Thymus (tissue), 11 donors: ENCODE measurements at regions not wholly inside any gene's neighbourhood (a gene's known extent, or its start where the extent isn't known, plus 50 kb on each side); places are given as distances from the start of the nearest gene placed in this dataset.

Source experiments
- DNase-seq, 9 donors: peaks; one replicate each; pipeline ENCODE4 v3.0.0-alpha.2; 2013; ENCODE audit warnings: low spot score in 9 of 9, low read depth in 6 of 9, missing footprints in 1 of 9
- H3K27ac ChIP-seq, 2 donors: one replicate each; pipeline ENCODE4 v1.5.1; 2013; ENCODE audit warnings: control low read depth in 1 of 2, low read depth in 1 of 2, low read length in 1 of 2, mild to moderate bottlenecking in 1 of 2, moderate library complexity in 1 of 2
- H3K27me3 ChIP-seq, 2 donors: one replicate each; pipeline ENCODE4 v1.5.1; 2013; ENCODE audit warnings: low read length in 1 of 2; ENCODE audit not compliant: control insufficient read depth in 2 of 2, insufficient read depth in 1 of 2
- H3K36me3 ChIP-seq, 2 donors: one replicate each; pipeline ENCODE4 v1.5.1; 2013; ENCODE audit warnings: low read length in 1 of 2, mild to moderate bottlenecking in 1 of 2, moderate library complexity in 1 of 2; ENCODE audit not compliant: control insufficient read depth in 2 of 2, insufficient read depth in 2 of 2
- H3K4me1 ChIP-seq, 2 donors: one replicate each; pipeline ENCODE4 v1.5.1; 2013; ENCODE audit warnings: low read length in 2 of 2; ENCODE audit not compliant: control insufficient read depth in 2 of 2, insufficient read depth in 2 of 2
- H3K4me3 ChIP-seq, 2 donors: one replicate each; pipeline ENCODE4 v1.5.1; 2013; ENCODE audit warnings: low read length in 2 of 2, control low read depth in 1 of 2, mild to moderate bottlenecking in 1 of 2
- H3K9me3 ChIP-seq, 2 donors: one replicate each; pipeline ENCODE4 v1.5.1; 2013; ENCODE audit warnings: low read length in 1 of 2, mild to moderate bottlenecking in 1 of 2; ENCODE audit not compliant: control insufficient read depth in 2 of 2, insufficient read depth in 1 of 2
- WGBS: extraction: QIAGEN DNeasy Blood & Tissue Kit; methylation state at CpG from one replicate; pipeline ENCODE4 v1.1.7; 2013; 5-methylcytosine and 5-hydroxymethylcytosine counted together
- donor health status: healthy.

GRCh38 chr20:40600441-40601219, 88.4 kb downstream of the MAFB start:
- no peak for DNase-seq
- no peak overlapping the region for H3K27ac ChIP-seq
- H3K4me1 ChIP-seq: no peaks in the 10 kb centered on the region
- no peaks in the 10 kb centered on the region for H3K36me3 ChIP-seq
- 83% methylated on average over 2 of the region's 2 CpGs for WGBS
- H3K9me3 ChIP-seq: no peaks in the 10 kb centered on the region
- H3K27me3 ChIP-seq: no peaks in the 10 kb centered on the region
- H3K4me3 ChIP-seq: no peak overlapping the region

- no peaks in the 10 kb centered on the region for H3K4me1 ChIP-seq
- H3K27me3 ChIP-seq: no peaks in the 10 kb centered on the region
- H3K36me3 ChIP-seq: no peaks in the 10 kb centered on the region
- no peak for DNase-seq
- 90% methylated on average over 3 of the region's 3 CpGs for WGBS
- no peaks in the 10 kb centered on the region for H3K9me3 ChIP-seq
- H3K4me3 ChIP-seq: no peak overlapping the region
- no peak overlapping the region for H3K27ac ChIP-seq
Measured at GRCh38 chr20:40599987-40600386, 89.0 kb downstream of the MAFB start.

DNA sequence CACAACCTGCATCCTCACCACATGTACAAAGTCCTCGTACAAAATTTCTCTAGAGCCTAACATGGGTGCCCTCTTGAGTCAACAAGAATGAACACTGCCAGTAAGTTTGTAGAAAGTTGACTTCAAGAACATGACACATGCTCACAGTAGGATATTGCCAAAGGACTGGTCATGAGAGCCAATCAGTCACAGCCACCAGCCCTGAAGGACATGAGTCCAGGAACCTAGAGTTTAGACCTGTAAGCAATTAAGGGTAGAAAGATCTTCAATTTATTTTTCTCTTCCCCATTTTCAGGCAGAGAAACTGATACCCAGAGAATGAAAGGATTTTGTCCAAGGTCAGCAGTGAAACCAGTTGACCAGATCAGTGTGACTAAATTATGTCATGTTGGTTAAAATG, 96.1 kb downstream of the MAFB start:
- no peaks in the 10 kb centered on the region for H3K36me3 ChIP-seq
- no peak for DNase-seq
- WGBS: 94% methylated on average over 1 of the region's 1 CpG

DNA sequence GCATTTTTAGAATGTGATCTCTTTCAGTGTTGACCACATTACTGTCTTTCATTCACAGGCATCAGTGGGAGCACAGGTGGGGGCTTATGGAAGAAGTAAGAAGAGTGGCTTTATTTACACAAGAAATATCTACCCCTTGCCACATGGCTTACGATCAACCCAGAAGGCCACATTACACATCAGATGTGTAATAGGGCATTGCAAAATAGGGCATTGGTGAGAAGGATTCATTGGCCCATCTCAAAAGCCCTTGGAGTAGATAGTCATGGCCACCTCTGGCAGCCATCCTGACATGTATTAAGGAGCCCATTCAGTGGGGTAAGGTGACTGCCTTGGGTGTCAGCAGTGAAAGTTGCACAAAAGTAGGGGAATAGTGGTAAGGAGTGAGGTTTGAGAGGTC, 97.5 kb downstream of the MAFB start:
- 100% methylated on average over 1 of the region's 1 CpG for WGBS
- H3K36me3 ChIP-seq: no peaks in the 10 kb centered on the region
- H3K4me3 ChIP-seq: no peak overlapping the region
- no peaks in the 10 kb centered on the region for H3K27me3 ChIP-seq
- H3K4me1 ChIP-seq: no peaks in the 10 kb centered on the region
- no peaks in the 10 kb centered on the region for H3K9me3 ChIP-seq
- H3K27ac ChIP-seq: no peak overlapping the region
- DNase-seq: no peak

More for the DNA sequence above, 96.1 kb downstream of the MAFB start:
- Histone ChIP-seq H3K4me1 (no peaks in the 10 kb centered on the region), H3K27ac (no peak overlapping the region), H3K9me3 (no peaks in the 10 kb centered on the region), H3K4me3 (no peak overlapping the region), H3K27me3 (no peaks in the 10 kb centered on the region)

- Histone ChIP-seq H3K36me3 (no peaks in the 10 kb centered on the region), H3K4me3 (no peak overlapping the region), H3K27me3 (no peaks in the 10 kb centered on the region), H3K4me1 (no peaks in the 10 kb centered on the region), H3K9me3 (no peaks in the 10 kb centered on the region), H3K27ac (no peak overlapping the region)
- WGBS: 75% methylated on average over 1 of the region's 1 CpG
- no peak for DNase-seq
Measured at GRCh38 chr20:40591119-40591518, 97.9 kb downstream of the MAFB start.

- DNase-seq: no peak
- H3K27ac ChIP-seq: no peak overlapping the region
- H3K4me3 ChIP-seq: no peak overlapping the region
- no peaks in the 10 kb centered on the region for H3K36me3 ChIP-seq
- H3K27me3 ChIP-seq: no peaks in the 10 kb centered on the region
- H3K9me3 ChIP-seq: no peaks in the 10 kb centered on the region
- 86% methylated on average over 2 of the region's 2 CpGs for WGBS
- H3K4me1 ChIP-seq: no peaks in the 10 kb centered on the region
Measured at GRCh38 chr20:40589581-40589980, 99.5 kb downstream of the MAFB start.

GRCh38 chr20:40588891-40589290, 100.1 kb downstream of the MAFB start:
- H3K9me3 ChIP-seq: no peaks in the 10 kb centered on the region
- no peak for DNase-seq
- H3K4me3 ChIP-seq: no peak overlapping the region
- no peaks in the 10 kb centered on the region for H3K36me3 ChIP-seq
- no peaks in the 10 kb centered on the region for H3K4me1 ChIP-seq
- WGBS: 84% methylated on average over 4 of the region's 4 CpGs
- H3K27ac ChIP-seq: no peak overlapping the region
- H3K27me3 ChIP-seq: no peaks in the 10 kb centered on the region

GRCh38 chr20:40587038-40587437, 102.0 kb downstream of the MAFB start:
- 85% methylated on average over 7 of the region's 7 CpGs for WGBS
- no peaks in the 10 kb centered on the region for H3K27me3 ChIP-seq
- H3K4me3 ChIP-seq: no peak overlapping the region
- no peaks in the 10 kb centered on the region for H3K4me1 ChIP-seq
- no peak overlapping the region for H3K27ac ChIP-seq
- no peaks in the 10 kb centered on the region for H3K9me3 ChIP-seq
- no peak for DNase-seq
- no peaks in the 10 kb centered on the region for H3K36me3 ChIP-seq

- Histone ChIP-seq H3K9me3 (no peaks in the 10 kb centered on the region), H3K27ac (no peak overlapping the region), H3K4me1 (no peaks in the 10 kb centered on the region), H3K4me3 (no peak overlapping the region), H3K27me3 (no peaks in the 10 kb centered on the region), H3K36me3 (no peaks in the 10 kb centered on the region)
- 87% methylated on average over 3 of the region's 3 CpGs for WGBS
- no peak for DNase-seq
Measured at GRCh38 chr20:40584130-40584809, 104.8 kb downstream of the MAFB start.
